ENCODE measurements at regions not wholly inside any gene's neighbourhood (a gene's known extent, or its start where the extent isn't known, plus 50 kb on each side); places are given as distances from the start of the nearest gene placed in this dataset.
"Not testable (repeated sequence)": the region's sequence is repeated elsewhere in the genome, so short reads cannot be mapped to it uniquely, and the experiment has no call there.

- Histone ChIP-seq H3K36me3 (ENCODE audit: control insufficient read depth, insufficient read depth, low read length) (no peaks in the 10 kb centered on the region), H3K4me1 (ENCODE audit: control insufficient read depth, insufficient read depth, low read length) (peaks cover 52% of the 10 kb centered on the region), H3K27me3 (ENCODE audit: control insufficient read depth, insufficient read depth, low read length) (no peaks in the 10 kb centered on the region), H3K9me3 (replicated peaks; ENCODE audit: control insufficient read depth, low read depth, low read length) (no peaks in the 10 kb centered on the region), H3K27ac (ENCODE audit: low read length) (no peak overlapping the region), H3K4me3 (ENCODE audit: low read length) (no peak overlapping the region)
- no peak for DNase-seq
- WGBS (ENCODE audit: insufficient coverage): 100% methylated on average over 1 of the region's 2 CpGs
Measured at GRCh38 chr6:6738108-6738507, 149.6 kb downstream of the LY86 start.

DNA sequence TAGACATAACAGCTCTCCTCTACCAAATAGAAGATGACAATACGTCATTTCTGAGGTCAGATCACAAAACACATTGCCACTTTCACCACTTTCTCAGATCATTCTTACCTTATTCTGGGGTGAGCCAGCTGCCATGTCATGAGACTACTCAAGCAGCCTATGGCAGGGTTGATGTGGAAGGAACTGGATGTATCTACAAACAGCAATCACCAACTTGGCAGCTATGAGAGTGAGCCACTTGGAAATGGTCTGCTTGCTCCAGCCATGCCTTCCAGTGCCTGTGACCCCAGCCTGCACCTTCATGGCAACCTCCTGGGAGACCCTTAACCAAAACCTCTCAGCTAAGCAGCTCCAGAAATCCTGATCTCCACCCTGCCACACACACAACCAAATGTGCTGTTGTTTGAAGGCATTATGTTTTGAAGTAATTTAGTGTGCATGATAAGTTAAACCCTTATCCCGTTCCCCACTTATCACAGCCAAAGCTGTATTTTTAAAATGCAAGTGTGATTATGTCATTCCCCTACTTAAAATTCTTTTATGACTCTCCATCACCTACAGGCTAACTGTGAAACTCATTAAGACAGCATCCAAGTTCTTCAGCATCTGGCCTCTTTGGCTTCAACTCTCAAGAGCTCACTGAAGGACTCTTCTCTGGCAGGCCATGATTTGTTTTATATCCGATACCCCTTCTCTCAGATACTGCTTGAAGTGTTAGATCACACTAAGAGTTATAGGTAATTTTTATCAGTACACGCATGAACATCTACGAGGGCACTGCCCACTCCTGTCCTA lies 150.6 kb downstream of the LY86 start:
- H3K9me3 ChIP-seq (replicated peaks; ENCODE audit: control insufficient read depth, low read depth, low read length): no peaks in the 10 kb centered on the region
- no peaks in the 10 kb centered on the region for H3K36me3 ChIP-seq (ENCODE audit: control insufficient read depth, insufficient read depth, low read length)
- no peaks in the 10 kb centered on the region for H3K27me3 ChIP-seq (ENCODE audit: control insufficient read depth, insufficient read depth, low read length)
- no peak overlapping the region for H3K4me3 ChIP-seq (ENCODE audit: low read length)
- DNase-seq: no peak
- WGBS (ENCODE audit: insufficient coverage): no CpG with 5 or more reads among the region's 5 CpGs
- H3K4me1 ChIP-seq (ENCODE audit: control insufficient read depth, insufficient read depth, low read length): peaks cover 42% of the 10 kb centered on the region
- H3K27ac ChIP-seq (ENCODE audit: low read length): no peak overlapping the region

GRCh38 chr6:6740595-6740994 lies 152.1 kb downstream of the LY86 start:
- no peak for DNase-seq
- H3K4me3 ChIP-seq (ENCODE audit: low read length): no peak overlapping the region
- H3K9me3 ChIP-seq (replicated peaks; ENCODE audit: control insufficient read depth, low read depth, low read length): no peaks in the 10 kb centered on the region
- H3K36me3 ChIP-seq (ENCODE audit: control insufficient read depth, insufficient read depth, low read length): no peaks in the 10 kb centered on the region
- H3K27me3 ChIP-seq (ENCODE audit: control insufficient read depth, insufficient read depth, low read length): no peaks in the 10 kb centered on the region
- no peak overlapping the region for H3K27ac ChIP-seq (ENCODE audit: low read length)
- no CpG with 5 or more reads among the region's 7 CpGs for WGBS (ENCODE audit: insufficient coverage)
- peaks cover 31% of the 10 kb centered on the region for H3K4me1 ChIP-seq (ENCODE audit: control insufficient read depth, insufficient read depth, low read length)

DNA sequence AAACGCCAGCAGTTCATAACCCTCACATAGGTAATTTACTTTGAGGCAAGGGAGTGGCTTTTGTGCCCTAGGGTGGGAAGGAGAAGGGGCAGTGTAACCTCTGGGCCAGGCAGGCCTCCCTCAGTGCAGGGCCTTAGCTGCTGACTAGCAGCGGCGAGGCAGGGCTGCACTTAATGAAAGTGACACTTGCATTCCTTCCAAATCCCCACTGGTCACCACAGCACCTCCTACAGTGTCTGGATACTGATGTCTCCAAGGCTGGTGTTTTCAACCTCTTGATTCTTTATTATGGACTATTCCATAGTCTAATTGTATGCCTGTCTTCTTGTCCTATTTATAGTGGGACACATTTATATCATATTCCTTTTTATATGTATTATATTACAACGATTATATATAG lies 152.7 kb downstream of the LY86 start:
- DNase-seq: no peak
- Histone ChIP-seq H3K36me3 (ENCODE audit: control insufficient read depth, insufficient read depth, low read length) (no peaks in the 10 kb centered on the region), H3K9me3 (replicated peaks; ENCODE audit: control insufficient read depth, low read depth, low read length) (no peaks in the 10 kb centered on the region), H3K4me3 (ENCODE audit: low read length) (no peak overlapping the region), H3K4me1 (ENCODE audit: control insufficient read depth, insufficient read depth, low read length) (peaks cover 28% of the 10 kb centered on the region), H3K27ac (ENCODE audit: low read length) (no peak overlapping the region), H3K27me3 (ENCODE audit: control insufficient read depth, insufficient read depth, low read length) (no peaks in the 10 kb centered on the region)
- no CpG with 5 or more reads among the region's 4 CpGs for WGBS (ENCODE audit: insufficient coverage)

- Histone ChIP-seq H3K27ac (ENCODE audit: low read length) (no peak overlapping the region), H3K27me3 (ENCODE audit: control insufficient read depth, insufficient read depth, low read length) (no peaks in the 10 kb centered on the region), H3K36me3 (ENCODE audit: control insufficient read depth, insufficient read depth, low read length) (no peaks in the 10 kb centered on the region), H3K9me3 (replicated peaks; ENCODE audit: control insufficient read depth, low read depth, low read length) (no peaks in the 10 kb centered on the region), H3K4me3 (ENCODE audit: low read length) (no peak overlapping the region), H3K4me1 (ENCODE audit: control insufficient read depth, insufficient read depth, low read length) (peaks cover 29% of the 10 kb centered on the region)
- DNase-seq: no peak
- WGBS (ENCODE audit: insufficient coverage): no CpG with 5 or more reads among the region's 2 CpGs
Measured at GRCh38 chr6:6742535-6742934, 154.0 kb downstream of the LY86 start.

DNA sequence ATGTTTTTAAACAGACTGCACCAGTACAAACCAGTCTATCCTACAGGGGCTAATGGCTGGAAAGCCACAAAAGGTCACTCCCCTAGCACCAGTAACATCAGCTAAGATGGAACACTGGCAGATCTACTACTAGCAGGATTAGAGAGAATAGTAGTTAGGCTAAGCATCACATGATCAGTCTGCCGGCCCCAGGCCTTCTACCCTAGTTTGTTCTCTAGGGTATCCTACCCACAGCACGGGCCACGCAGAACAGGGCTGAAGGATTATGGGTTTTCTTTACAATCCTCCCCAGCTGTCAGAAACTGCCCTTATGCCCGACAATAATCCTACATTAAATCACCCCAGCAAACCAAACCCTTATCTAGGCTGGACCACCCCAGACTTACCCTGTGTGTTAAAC lies 156.0 kb downstream of the LY86 start:
- peaks cover 42% of the 10 kb centered on the region for H3K4me1 ChIP-seq (ENCODE audit: control insufficient read depth, insufficient read depth, low read length)
- DNase-seq: no peak
- WGBS (ENCODE audit: insufficient coverage): 100% methylated on average over 2 of the region's 4 CpGs
- H3K9me3 ChIP-seq (replicated peaks; ENCODE audit: control insufficient read depth, low read depth, low read length): no peaks in the 10 kb centered on the region
- peak overlapping the region; percentile 4 for H3K27ac ChIP-seq (ENCODE audit: low read length)
- no peaks in the 10 kb centered on the region for H3K27me3 ChIP-seq (ENCODE audit: control insufficient read depth, insufficient read depth, low read length)
- H3K36me3 ChIP-seq (ENCODE audit: control insufficient read depth, insufficient read depth, low read length): no peaks in the 10 kb centered on the region
- H3K4me3 ChIP-seq (ENCODE audit: low read length): no peak overlapping the region

GRCh38 chr6:6745637-6746332 lies 157.3 kb downstream of the LY86 start:
- H3K36me3 ChIP-seq (ENCODE audit: control insufficient read depth, insufficient read depth, low read length); H3K27me3 ChIP-seq (ENCODE audit: control insufficient read depth, insufficient read depth, low read length); H3K4me3 ChIP-seq (ENCODE audit: low read length); DNase-seq; H3K9me3 ChIP-seq (replicated peaks; ENCODE audit: control insufficient read depth, low read depth, low read length): not testable (repeated sequence)
- H3K4me1 ChIP-seq (ENCODE audit: control insufficient read depth, insufficient read depth, low read length): peaks cover 53% of the 10 kb centered on the region
- 96% methylated on average over 52 of the region's 54 CpGs for WGBS (ENCODE audit: insufficient coverage)
- H3K27ac ChIP-seq (ENCODE audit: low read length): peak overlapping the region; percentile 96

- Histone ChIP-seq H3K4me1 (ENCODE audit: control insufficient read depth, insufficient read depth, low read length) (peaks cover 56% of the 10 kb centered on the region), H3K36me3 (ENCODE audit: control insufficient read depth, insufficient read depth, low read length) (no peaks in the 10 kb centered on the region), H3K9me3 (replicated peaks; ENCODE audit: control insufficient read depth, low read depth, low read length) (no peaks in the 10 kb centered on the region), H3K4me3 (ENCODE audit: low read length) (peak overlapping the region; percentile 18), H3K27ac (ENCODE audit: low read length) (peak overlapping the region; percentile 96), H3K27me3 (ENCODE audit: control insufficient read depth, insufficient read depth, low read length) (no peaks in the 10 kb centered on the region)
- DNase-seq: peak; percentile 88
- 66% methylated on average over 12 of the region's 15 CpGs for WGBS (ENCODE audit: insufficient coverage)
Measured at GRCh38 chr6:6746333-6746969, 157.9 kb downstream of the LY86 start.

DNA sequence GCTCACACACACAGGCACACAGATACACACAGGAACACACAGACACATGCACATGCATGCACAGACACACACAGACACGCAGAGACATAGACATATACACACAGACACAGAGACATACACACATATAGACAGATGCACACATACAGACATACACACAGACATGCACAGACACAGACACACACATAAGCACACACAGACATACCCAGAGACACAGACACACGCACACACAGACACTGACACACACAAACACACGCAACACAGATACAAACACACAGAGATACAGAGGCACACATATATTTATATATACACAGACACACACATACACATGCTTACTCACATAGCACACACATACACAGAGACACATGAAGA lies 158.4 kb downstream of the LY86 start:
- WGBS (ENCODE audit: insufficient coverage): 83% methylated on average over 1 of the region's 3 CpGs
- Histone ChIP-seq H3K27me3 (ENCODE audit: control insufficient read depth, insufficient read depth, low read length) (no peaks in the 10 kb centered on the region), H3K4me1 (ENCODE audit: control insufficient read depth, insufficient read depth, low read length) (peaks cover 59% of the 10 kb centered on the region), H3K9me3 (replicated peaks; ENCODE audit: control insufficient read depth, low read depth, low read length) (no peaks in the 10 kb centered on the region), H3K4me3 (ENCODE audit: low read length) (no peak overlapping the region), H3K27ac (ENCODE audit: low read length) (peak overlapping the region; percentile 96), H3K36me3 (ENCODE audit: control insufficient read depth, insufficient read depth, low read length) (no peaks in the 10 kb centered on the region)
- no peak for DNase-seq

- no peak for DNase-seq
- WGBS (ENCODE audit: insufficient coverage): 75% methylated on average over 3 of the region's 6 CpGs
Measured at GRCh38 chr6:6747371-6747770, 158.9 kb downstream of the LY86 start.

More at GRCh38 chr6:6747371-6747770, 158.9 kb downstream of the LY86 start:
- H3K27ac ChIP-seq (ENCODE audit: low read length): peak overlapping the region; percentile 96
- no peaks in the 10 kb centered on the region for H3K27me3 ChIP-seq (ENCODE audit: control insufficient read depth, insufficient read depth, low read length)
- no peaks in the 10 kb centered on the region for H3K36me3 ChIP-seq (ENCODE audit: control insufficient read depth, insufficient read depth, low read length)
- no peaks in the 10 kb centered on the region for H3K9me3 ChIP-seq (replicated peaks; ENCODE audit: control insufficient read depth, low read depth, low read length)
- peaks cover 61% of the 10 kb centered on the region for H3K4me1 ChIP-seq (ENCODE audit: control insufficient read depth, insufficient read depth, low read length)
- H3K4me3 ChIP-seq (ENCODE audit: low read length): no peak overlapping the region

All from muscle of leg (tissue), 3 donors.